BE2C (cell line): ENCODE measurements at regions not wholly inside any gene's neighbourhood (a gene's known extent, or its start where the extent isn't known, plus 50 kb on each side); places are given as distances from the start of the nearest gene placed in this dataset.

Experiments used
- DNase-seq: peaks from one replicate; pipeline ENCODE4 v3.0.0-alpha.2; 2020
- H3K27me3 ChIP-seq: fragments of 250-450 bp; sonication (Bioruptor Pico); 2 replicates; pipeline ENCODE4 v1.5.1; 2020; ENCODE audit warnings: mild to moderate bottlenecking
- H3K36me3 ChIP-seq: fragments of 250-450 bp; sonication (Bioruptor Pico); 2 replicates; pipeline ENCODE4 v1.5.1; 2020; ENCODE audit warnings: mild to moderate bottlenecking
- H3K4me1 ChIP-seq: fragments of 250-450 bp; sonication (Bioruptor Pico); 2 replicates; pipeline ENCODE4 v1.5.1; 2020
- H3K4me3 ChIP-seq: 2 replicates; pipeline ENCODE4 v1.5.1; 2011; ENCODE audit warnings: low read depth, low read length
- H3K9me3 ChIP-seq: fragments of 250-450 bp; sonication (Bioruptor Pico); 2 replicates; pipeline ENCODE4 v1.5.1; 2020
- CTCF ChIP-seq: IDR thresholded peaks from 2 replicates; pipeline ENCODE4 v1.5.1; 2012; ENCODE audit warnings: mild to moderate bottlenecking, low read depth, low read length

GRCh38 chrX:14359727-14360126, 169.6 kb upstream of the GLRA2 start:
- H3K4me1 ChIP-seq = no peaks in the 10 kb centered on the region
- no peaks in the 10 kb centered on the region for H3K36me3 ChIP-seq
- H3K27me3 ChIP-seq = no peaks in the 10 kb centered on the region
- H3K9me3 ChIP-seq = no peaks in the 10 kb centered on the region
- H3K4me3 ChIP-seq = no peak overlapping the region
- no peak for DNase-seq
- no peak for TF ChIP-seq CTCF

- H3K4me1 ChIP-seq = no peaks in the 10 kb centered on the region
- H3K27me3 ChIP-seq = no peaks in the 10 kb centered on the region
- TF ChIP-seq CTCF = no peak
- no peaks in the 10 kb centered on the region for H3K9me3 ChIP-seq
- H3K36me3 ChIP-seq = no peaks in the 10 kb centered on the region
- no peak overlapping the region for H3K4me3 ChIP-seq
- no peak for DNase-seq
These were observed 170.0 kb upstream of the GLRA2 start for GRCh38 chrX:14359316-14359715.

- no peaks in the 10 kb centered on the region for H3K27me3 ChIP-seq
- no peaks in the 10 kb centered on the region for H3K36me3 ChIP-seq
- H3K9me3 ChIP-seq = no peaks in the 10 kb centered on the region
- DNase-seq = no peak
- no peaks in the 10 kb centered on the region for H3K4me1 ChIP-seq
- no peak overlapping the region for H3K4me3 ChIP-seq
- no peak for TF ChIP-seq CTCF
These were observed 172.0 kb upstream of the GLRA2 start for GRCh38 chrX:14357314-14357713.

- TF ChIP-seq CTCF = no peak
- no peak for DNase-seq
- H3K4me3 ChIP-seq = no peak overlapping the region
- no peaks in the 10 kb centered on the region for H3K4me1 ChIP-seq
- no peaks in the 10 kb centered on the region for H3K36me3 ChIP-seq
- no peaks in the 10 kb centered on the region for H3K27me3 ChIP-seq
- no peaks in the 10 kb centered on the region for H3K9me3 ChIP-seq
These were observed 172.9 kb upstream of the GLRA2 start for GRCh38 chrX:14356401-14356800.

GRCh38 chrX:14355556-14355955, 173.8 kb upstream of the GLRA2 start:
- Histone ChIP-seq H3K27me3 (no peaks in the 10 kb centered on the region), H3K9me3 (no peaks in the 10 kb centered on the region), H3K4me1 (no peaks in the 10 kb centered on the region), H3K4me3 (no peak overlapping the region), H3K36me3 (no peaks in the 10 kb centered on the region)
- DNase-seq = no peak
- no peak for TF ChIP-seq CTCF

GRCh38 chrX:14354521-14354920, 174.8 kb upstream of the GLRA2 start:
- no peak for TF ChIP-seq CTCF
- DNase-seq = no peak
- Histone ChIP-seq H3K9me3 (no peaks in the 10 kb centered on the region), H3K4me1 (no peaks in the 10 kb centered on the region), H3K36me3 (no peaks in the 10 kb centered on the region), H3K4me3 (no peak overlapping the region), H3K27me3 (no peaks in the 10 kb centered on the region)
